B cell (primary cell): ENCODE measurements at regions not wholly inside any gene's neighbourhood (a gene's known extent, or its start where the extent isn't known, plus 50 kb on each side); places are given as distances from the start of the nearest gene placed in this dataset.

ENCODE experiments used
- EZH2 ChIP-seq: IDR thresholded peaks from 2 replicates; pipeline ENCODE4 v1.6.1; 2012; ENCODE audit warnings: borderline replicate concordance, low read depth, mild to moderate bottlenecking, moderate library complexity, low read length; ENCODE audit not compliant: insufficient read depth, poor library complexity, severe bottlenecking
- TF ChIP-seq, protein P1 (sequence below): fragments of 200-600 bp; IDR thresholded peaks from one replicate; pipeline ENCODE4 v1.8.0; 2022; ENCODE audit warnings: antibody characterized with exemption, mild to moderate bottlenecking

GRCh38 chr13:112165712-112166111 is 98.8 kb downstream of the SOX1 start:
- TF ChIP-seq, protein P1, sequence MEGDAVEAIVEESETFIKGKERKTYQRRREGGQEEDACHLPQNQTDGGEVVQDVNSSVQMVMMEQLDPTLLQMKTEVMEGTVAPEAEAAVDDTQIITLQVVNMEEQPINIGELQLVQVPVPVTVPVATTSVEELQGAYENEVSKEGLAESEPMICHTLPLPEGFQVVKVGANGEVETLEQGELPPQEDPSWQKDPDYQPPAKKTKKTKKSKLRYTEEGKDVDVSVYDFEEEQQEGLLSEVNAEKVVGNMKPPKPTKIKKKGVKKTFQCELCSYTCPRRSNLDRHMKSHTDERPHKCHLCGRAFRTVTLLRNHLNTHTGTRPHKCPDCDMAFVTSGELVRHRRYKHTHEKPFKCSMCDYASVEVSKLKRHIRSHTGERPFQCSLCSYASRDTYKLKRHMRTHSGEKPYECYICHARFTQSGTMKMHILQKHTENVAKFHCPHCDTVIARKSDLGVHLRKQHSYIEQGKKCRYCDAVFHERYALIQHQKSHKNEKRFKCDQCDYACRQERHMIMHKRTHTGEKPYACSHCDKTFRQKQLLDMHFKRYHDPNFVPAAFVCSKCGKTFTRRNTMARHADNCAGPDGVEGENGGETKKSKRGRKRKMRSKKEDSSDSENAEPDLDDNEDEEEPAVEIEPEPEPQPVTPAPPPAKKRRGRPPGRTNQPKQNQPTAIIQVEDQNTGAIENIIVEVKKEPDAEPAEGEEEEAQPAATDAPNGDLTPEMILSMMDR: no peak
- TF ChIP-seq EZH2: no peak
